ENCODE measurements at regions not wholly inside any gene's neighbourhood (a gene's known extent, or its start where the extent isn't known, plus 50 kb on each side); places are given as distances from the start of the nearest gene placed in this dataset.

- TF ChIP-seq USF2 (IDR thresholded peaks at IDR 0.05; ENCODE audit: low read depth, low read length), result no peak
- TF ChIP-seq USF2 (CRISPR knock-in tag; IDR thresholded peaks at IDR 0.05; ENCODE audit: borderline replicate concordance), result no peak
- TF ChIP-seq LRRFIP1 (CRISPR knock-in tag; conservative IDR thresholded peaks at IDR 0.05), result no peak
- TF ChIP-seq POLR2AphosphoS5 (IDR thresholded peaks at IDR 0.05; ENCODE audit: low read depth, low read length), result no peak
- TF ChIP-seq RBM39 (IDR thresholded peaks at IDR 0.05; ENCODE audit: low read depth, low read length, poor library complexity, severe bottlenecking), result no peak
- TF ChIP-seq RORA (CRISPR knock-in tag; IDR thresholded peaks at IDR 0.05), result no peak
- TF ChIP-seq CTCF (CRISPR knock-in tag; IDR thresholded peaks at IDR 0.05), result no peak
- TF ChIP-seq ZNF777 (CRISPR knock-in tag; IDR thresholded peaks at IDR 0.05), result no peak
- no peak for TF ChIP-seq SRF (IDR thresholded peaks at IDR 0.05; ENCODE audit: low read depth, low read length)
These were observed 58.7 kb upstream of the CCND2 start for GRCh38 chr12:4214877-4215228.
